GM23248 (cell line): ENCODE measurements at regions not wholly inside any gene's neighbourhood (a gene's known extent, or its start where the extent isn't known, plus 50 kb on each side); places are given as distances from the start of the nearest gene placed in this dataset.

Experiments
- EZH2 ChIP-seq: fragments of 200-600 bp; sonication (generic); IDR thresholded peaks from 2 replicates; pipeline ENCODE4 v1.6.1; 2018; ENCODE audit warnings: antibody characterized with exemption, mild to moderate bottlenecking; ENCODE audit not compliant: insufficient read depth, poor library complexity, severe bottlenecking
- EZH2phosphoT487 ChIP-seq: fragments of 200-600 bp; sonication (generic); IDR thresholded peaks from 2 replicates; pipeline ENCODE4 v1.6.1; 2018; ENCODE audit warnings: antibody characterized with exemption, moderate library complexity, mild to moderate bottlenecking, low read depth; ENCODE audit not compliant: insufficient read depth

DNA sequence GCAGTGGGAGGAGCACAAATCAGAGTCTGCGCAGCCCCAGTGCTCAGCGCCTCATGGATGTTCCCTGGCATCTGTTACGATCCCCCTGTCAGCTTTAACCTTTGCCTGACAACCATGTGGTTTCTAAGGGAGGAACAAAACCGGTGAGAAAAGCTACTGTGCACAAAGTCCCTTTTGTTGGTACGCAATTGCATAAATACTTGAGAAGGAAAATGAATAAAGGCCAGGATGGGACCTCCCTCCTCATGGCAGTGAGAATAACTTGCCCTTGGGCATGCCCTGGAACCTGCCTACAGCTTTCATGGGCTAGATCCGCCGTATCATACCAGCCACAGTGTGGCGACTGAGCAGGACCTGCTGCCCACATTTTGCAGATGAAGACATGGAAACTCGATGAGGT is 81.0 kb downstream of the RIN2 start:
- TF ChIP-seq EZH2 (no peak), EZH2phosphoT487 (no peak)
